HEK293 (cell line): ENCODE measurements at regions not wholly inside any gene's neighbourhood (a gene's known extent, or its start where the extent isn't known, plus 50 kb on each side); places are given as distances from the start of the nearest gene placed in this dataset.

Experiments used
- CTCF ChIA-PET: fragments of 350-600 bp; formaldehyde crosslinking; extraction: SDS; loops from one replicate; lab custom pipeline; 2021; ENCODE audit warnings: antibody characterized with exemption; lab: Yijun Ruan, JAX
- POLR2A ChIA-PET: fragments of 300-600 bp; formaldehyde crosslinking; extraction: SDS; loops from one replicate; lab custom pipeline; 2020; ENCODE audit warnings: antibody characterized with exemption, inconsistent platforms; lab: Yijun Ruan, JAX
- H3K27ac ChIP-seq: fragments of 200-500 bp; sonication (Bioruptor generic); 2 replicates; pipeline ENCODE4 v1.5.1; 2014; ENCODE audit warnings: low read depth, low read length, control low read depth, inconsistent platforms; ENCODE audit errors: extremely low read depth
- H3K36me3 ChIP-seq, 2 experiments: fragments of 200-500 bp in 1 of 2; sonication (Bioruptor generic) in 1 of 2; 1 replicate in 1 of 2; 2 replicates in 1 of 2; pipeline ENCODE4 v1.5.1; 2014 to 2017; ENCODE audit warnings: inconsistent platforms in 2 of 2, low read length in 2 of 2; ENCODE audit not compliant: control insufficient read depth in 2 of 2, insufficient read depth in 1 of 2
- H3K4me1 ChIP-seq: fragments of 200-500 bp; sonication (Bioruptor generic); 2 replicates; pipeline ENCODE4 v1.5.1; 2014; ENCODE audit warnings: mild to moderate bottlenecking, low read length, inconsistent platforms; ENCODE audit not compliant: control insufficient read depth, insufficient read depth
- H3K4me3 ChIP-seq: 2 replicates; pipeline ENCODE4 v1.5.1; 2011; ENCODE audit warnings: low read depth, mild to moderate bottlenecking, control low read depth, low read length, moderate library complexity
- H3K9me3 ChIP-seq: fragments of 200-500 bp; sonication (Bioruptor generic); 2 replicates; pipeline ENCODE4 v1.5.1; 2014; ENCODE audit warnings: low read depth, low read length, inconsistent platforms; ENCODE audit not compliant: control insufficient read depth, insufficient read depth
- FEZF1 ChIP-seq: fragments of 450-650 bp; formaldehyde crosslinking; IDR thresholded peaks from 2 replicates; pipeline ENCODE4 v1.5.1; 2016; ENCODE audit warnings: missing biosample characterization, missing genetic modification characterization
- HIC1 ChIP-seq: fragments of 450-650 bp; formaldehyde crosslinking; IDR thresholded peaks from 2 replicates; pipeline ENCODE4 v1.5.1; 2016; ENCODE audit warnings: missing biosample characterization, missing genetic modification characterization
- HOXD13 ChIP-seq: sonication (generic); formaldehyde crosslinking; IDR thresholded peaks from 2 replicates; pipeline ENCODE4 v1.8.0; 2022; ENCODE audit warnings: missing genetic modification reagents, borderline replicate concordance
- INSM2 ChIP-seq: fragments of 450-650 bp; formaldehyde crosslinking; IDR thresholded peaks from 2 replicates; pipeline ENCODE4 v1.5.1; 2016; ENCODE audit warnings: missing biosample characterization, missing genetic modification characterization
- KLF17 ChIP-seq: fragments of 450-650 bp; formaldehyde crosslinking; IDR thresholded peaks from 2 replicates; pipeline ENCODE4 v1.5.1; 2016; ENCODE audit warnings: missing biosample characterization, missing genetic modification characterization
- MYNN ChIP-seq: fragments of 450-650 bp; formaldehyde crosslinking; IDR thresholded peaks from 2 replicates; pipeline ENCODE4 v1.5.1; 2016; ENCODE audit warnings: missing biosample characterization, missing genetic modification characterization, borderline replicate concordance
- SETDB1 ChIP-seq: IDR thresholded peaks from one replicate; pipeline ENCODE4 v1.6.1; 2017; ENCODE audit warnings: mild to moderate bottlenecking, low read length, moderate library complexity, mixed read lengths; ENCODE audit not compliant: insufficient read length
- ZBTB26 ChIP-seq: fragments of 450-650 bp; formaldehyde crosslinking; optimal IDR thresholded peaks from 2 replicates; pipeline ENCODE3; 2016; ENCODE audit warnings: missing biosample characterization, mild to moderate bottlenecking, missing genetic modification characterization
- ZBTB44 ChIP-seq: fragments of 450-650 bp; IDR thresholded peaks from 2 replicates; pipeline ENCODE4 v1.5.1; 2018; ENCODE audit warnings: missing biosample characterization, mild to moderate bottlenecking, missing genetic modification characterization
- ZBTB49 ChIP-seq: fragments of 450-650 bp; formaldehyde crosslinking; IDR thresholded peaks from 2 replicates; pipeline ENCODE4 v1.5.1; 2016; ENCODE audit warnings: missing biosample characterization, missing genetic modification characterization, low read depth
- ZNF138 ChIP-seq: fragments of 450-650 bp; formaldehyde crosslinking; IDR thresholded peaks from 2 replicates; pipeline ENCODE4 v1.5.1; 2016; ENCODE audit warnings: missing biosample characterization, missing genetic modification characterization, borderline replicate concordance
- ZNF23 ChIP-seq: fragments of 450-650 bp; formaldehyde crosslinking; IDR thresholded peaks from 2 replicates; pipeline ENCODE4 v1.5.1; 2016; ENCODE audit warnings: missing biosample characterization, missing genetic modification characterization, borderline replicate concordance
- ZNF350 ChIP-seq: fragments of 450-650 bp; formaldehyde crosslinking; IDR thresholded peaks from 2 replicates; pipeline ENCODE4 v1.5.0; 2017; ENCODE audit warnings: missing biosample characterization, mild to moderate bottlenecking, missing genetic modification characterization
- ZNF354C ChIP-seq: fragments of 450-650 bp; formaldehyde crosslinking; IDR thresholded peaks from 2 replicates; pipeline ENCODE4 v1.5.1; 2016; ENCODE audit warnings: missing biosample characterization, missing genetic modification characterization, low read depth, borderline replicate concordance
- ZNF449 ChIP-seq: fragments of 450-650 bp; formaldehyde crosslinking; IDR thresholded peaks from 2 replicates; pipeline ENCODE4 v1.5.1; 2017; ENCODE audit warnings: missing biosample characterization, mild to moderate bottlenecking, missing genetic modification characterization, moderate library complexity
- ZNF530 ChIP-seq: fragments of 450-650 bp; formaldehyde crosslinking; IDR thresholded peaks from 2 replicates; pipeline ENCODE4 v1.5.1; 2016; ENCODE audit warnings: low read depth, missing biosample characterization, missing genetic modification characterization
- ZNF639 ChIP-seq: fragments of 450-650 bp; formaldehyde crosslinking; IDR thresholded peaks from 2 replicates; pipeline ENCODE4 v1.5.1; 2016; ENCODE audit warnings: missing biosample characterization, missing genetic modification characterization
- ZNF76 ChIP-seq: fragments of 450-650 bp; formaldehyde crosslinking; IDR thresholded peaks from 2 replicates; pipeline ENCODE4; 2016; ENCODE audit warnings: low read depth, missing biosample characterization, missing genetic modification characterization, borderline replicate concordance
- ZNF837 ChIP-seq: fragments of 450-650 bp; formaldehyde crosslinking; IDR thresholded peaks from 2 replicates; pipeline ENCODE4 v1.5.1; 2016; ENCODE audit warnings: missing biosample characterization, missing genetic modification characterization

GRCh38 chr18:78071776-78072175 is 822.1 kb downstream of the GALR1 start:
- CTCF ChIA-PET, result interaction anchor here (0.9 to 3.6 kb wide), 7 partner anchors 8 to 322 kb away, joined by 3 to 16 read pairs (median 4); no protein-coding TSS in a partner anchor
- no peak overlapping the region for H3K27ac ChIP-seq
- 0 out of 2 replicates have a peak, but pooled peaks cover 5% of the 10 kb centered on the region for H3K4me1 ChIP-seq
- POLR2A ChIA-PET, result no interaction called here
- H3K36me3 ChIP-seq, result no peaks in the 10 kb centered on the region
- H3K9me3 ChIP-seq, result no peaks in the 10 kb centered on the region
- no peak overlapping the region for H3K4me3 ChIP-seq
- TF ChIP-seq ZNF449 (tag by site-specific recombination) (no peak), KLF17 (tag by site-specific recombination) (no peak), SETDB1 (no peak), MYNN (tag by site-specific recombination) (no peak), ZNF639 (tag by site-specific recombination) (no peak), ZNF23 (tag by site-specific recombination) (no peak), ZBTB44 (tag by site-specific recombination) (no peak), ZNF530 (tag by site-specific recombination) (no peak), ZBTB26 (tag by site-specific recombination) (no peak), HIC1 (tag by site-specific recombination) (no peak), FEZF1 (tag by site-specific recombination) (no peak), ZNF350 (tag by site-specific recombination) (no peak), ZNF76 (no peak), HOXD13 (CRISPR knock-in tag) (no peak)

GRCh38 chr18:78072375-78072774 is 822.7 kb downstream of the GALR1 start:
- Histone ChIP-seq H3K4me3 (no peak overlapping the region), H3K36me3 (no peaks in the 10 kb centered on the region), H3K9me3 (no peaks in the 10 kb centered on the region), H3K27ac (no peak overlapping the region), H3K4me1 (0 out of 2 replicates have a peak, but pooled peaks cover 5% of the 10 kb centered on the region)
- ChIA-PET CTCF (interaction anchor here (0.5 to 3.6 kb wide), 9 partner anchors 9 to 803 kb away, joined by 3 to 16 read pairs (median 4); no protein-coding TSS in a partner anchor), POLR2A (no interaction called here)
- TF ChIP-seq INSM2 (tag by site-specific recombination), result no peak
- TF ChIP-seq ZBTB49, result no peak
- TF ChIP-seq ZNF354C (tag by site-specific recombination), result no peak
- TF ChIP-seq ZNF138 (tag by site-specific recombination), result no peak
- TF ChIP-seq ZNF837 (tag by site-specific recombination), result no peak
